Activated T-cell treated with anti-CD3 and anti-CD28 coated beads, Interleukin-2, amount 50 U/mL, for 72 hours (primary cell): ENCODE measurements at regions not wholly inside any gene's neighbourhood (a gene's known extent, or its start where the extent isn't known, plus 50 kb on each side); places are given as distances from the start of the nearest gene placed in this dataset.
A peak's percentile ranks its signal among the peaks of the same experiment; 100 is the strongest.

Experiments used
- ATAC-seq, 2 donors: fragments of 150-1000 bp; cut with Tn5 transposase; replicated peaks in 1 of 2; 2 replicates each; pipeline ENCODE4 v1.10.0; 2021; ENCODE audit warnings: moderate library complexity in 2 of 2, mild to moderate bottlenecking in 1 of 2
- DNase-seq, 2 donors: peaks; one replicate each; pipeline ENCODE4 v3.0.0; 2021 to 2022; ENCODE audit warnings: mixed read lengths in 1 of 2
- H3K27ac Mint-ChIP-seq: one replicate; pipeline ENCODE4 v1.8.0; 2022; ENCODE audit warnings: mild to moderate bottlenecking, moderate library complexity, mixed read lengths
- H3K27me3 Mint-ChIP-seq: one replicate; pipeline ENCODE4 v1.8.0; 2022; ENCODE audit warnings: low read depth, mixed read lengths
- H3K36me3 Mint-ChIP-seq, 2 donors: one replicate each; pipeline ENCODE4 v1.8.0; 2022; ENCODE audit warnings: mixed read lengths in 2 of 2, mild to moderate bottlenecking in 1 of 2; ENCODE audit not compliant: insufficient read depth in 2 of 2
- H3K4me1 Mint-ChIP-seq: one replicate; pipeline ENCODE4 v1.8.0; 2022; ENCODE audit warnings: low read depth, mixed read lengths
- H3K4me3 Mint-ChIP-seq, 2 donors: one replicate each; pipeline ENCODE4 v1.8.0; 2022; ENCODE audit warnings: mild to moderate bottlenecking in 2 of 2, mixed read lengths in 2 of 2, moderate library complexity in 2 of 2
- H3K9me3 Mint-ChIP-seq, 2 donors: one replicate each; pipeline ENCODE4 v1.8.0; 2022; ENCODE audit warnings: mixed read lengths in 2 of 2

DNA sequence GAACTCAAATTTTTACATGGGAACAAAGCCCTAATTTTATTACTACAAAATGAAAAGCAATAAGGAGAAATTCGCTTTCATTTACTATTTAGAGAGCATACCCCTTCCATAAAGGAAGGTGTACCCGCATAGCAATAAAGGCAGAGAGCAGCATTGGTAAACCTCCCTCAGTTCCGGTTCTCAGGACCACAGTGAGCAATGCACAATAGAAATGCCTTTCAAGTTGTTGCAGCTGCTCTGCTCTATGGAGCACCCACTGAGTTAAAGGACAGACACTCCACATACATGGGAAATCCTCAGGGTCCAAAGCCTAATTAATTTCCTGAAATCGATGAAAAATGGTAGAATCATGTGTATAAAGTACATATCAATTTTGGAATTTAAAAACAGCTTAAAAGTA lies 89.9 kb upstream of the MPDZ start:
- no peaks in the 10 kb centered on the region for H3K27me3 Mint-ChIP-seq
- DNase-seq = no peak
- no peak overlapping the region for H3K27ac Mint-ChIP-seq
- ATAC-seq = no peak
- no peaks in the 10 kb centered on the region for H3K9me3 Mint-ChIP-seq
- H3K4me3 Mint-ChIP-seq = no peak overlapping the region
- no peaks in the 10 kb centered on the region for H3K4me1 Mint-ChIP-seq
- H3K36me3 Mint-ChIP-seq = no peaks in the 10 kb centered on the region

DNA sequence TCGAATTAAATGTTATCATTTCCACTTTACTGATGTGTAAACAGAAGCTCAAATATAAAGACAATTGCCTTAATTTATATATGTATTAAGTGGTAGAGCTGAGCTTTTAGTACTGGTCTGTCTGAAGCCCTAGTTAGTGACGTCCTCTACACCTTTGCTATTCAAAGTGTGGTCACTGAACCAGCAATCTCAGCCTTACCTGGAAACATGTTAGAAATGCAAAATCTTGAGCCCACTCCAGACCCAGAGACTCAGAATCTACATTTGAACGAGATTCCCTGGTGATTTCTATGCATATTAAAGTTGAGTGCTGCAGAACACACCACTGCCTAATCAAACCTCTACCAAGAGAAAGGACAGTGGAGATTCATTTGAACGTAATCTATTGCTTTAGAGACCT lies 88.3 kb upstream of the MPDZ start:
- Mint-ChIP-seq H3K4me3 (no peak overlapping the region), H3K27ac (no peak overlapping the region), H3K4me1 (no peaks in the 10 kb centered on the region), H3K36me3 (no peaks in the 10 kb centered on the region), H3K9me3 (no peaks in the 10 kb centered on the region), H3K27me3 (no peaks in the 10 kb centered on the region)
- DNase-seq (no peak), ATAC-seq (no peak)

DNA sequence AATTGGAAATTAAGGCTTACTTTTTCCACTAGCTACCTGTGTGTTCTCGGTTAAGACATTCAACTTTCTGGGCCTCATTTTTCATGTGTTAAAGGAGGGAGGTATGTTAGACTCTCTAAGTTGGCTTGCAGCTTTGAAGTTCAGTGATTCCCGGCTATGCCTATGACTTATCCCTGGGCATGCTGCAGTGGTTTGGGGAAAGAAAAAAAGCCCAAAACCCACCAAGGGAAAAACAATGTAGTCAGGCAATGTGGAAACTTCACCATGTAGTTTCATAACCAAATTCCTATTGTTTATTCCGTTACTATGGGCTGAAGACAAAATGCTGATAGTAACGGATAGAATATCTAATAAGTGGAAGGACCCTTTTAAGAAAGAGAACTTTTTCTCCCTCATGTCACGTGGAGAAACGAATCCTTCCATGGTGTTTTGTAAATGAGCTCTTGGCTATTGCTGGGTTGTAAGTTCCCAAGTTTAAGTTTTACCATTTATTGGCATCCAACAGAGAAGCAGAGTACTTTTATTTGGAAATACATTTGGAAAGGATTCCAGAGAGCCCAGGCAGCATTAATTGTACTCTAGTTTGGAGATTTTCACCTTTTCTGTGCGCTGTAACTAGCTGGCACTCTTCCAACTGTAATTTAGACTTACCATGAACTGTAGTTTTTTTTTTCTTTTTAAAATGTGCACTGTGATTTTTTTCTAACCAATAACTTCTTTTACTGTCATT lies 84.9 kb upstream of the MPDZ start:
- Mint-ChIP-seq H3K27ac (no peak overlapping the region), H3K36me3 (no peaks in the 10 kb centered on the region), H3K9me3 (no peaks in the 10 kb centered on the region), H3K4me1 (no peaks in the 10 kb centered on the region), H3K4me3 (no peak overlapping the region), H3K27me3 (no peaks in the 10 kb centered on the region)
- DNase-seq = no peak
- ATAC-seq = no peak

DNA sequence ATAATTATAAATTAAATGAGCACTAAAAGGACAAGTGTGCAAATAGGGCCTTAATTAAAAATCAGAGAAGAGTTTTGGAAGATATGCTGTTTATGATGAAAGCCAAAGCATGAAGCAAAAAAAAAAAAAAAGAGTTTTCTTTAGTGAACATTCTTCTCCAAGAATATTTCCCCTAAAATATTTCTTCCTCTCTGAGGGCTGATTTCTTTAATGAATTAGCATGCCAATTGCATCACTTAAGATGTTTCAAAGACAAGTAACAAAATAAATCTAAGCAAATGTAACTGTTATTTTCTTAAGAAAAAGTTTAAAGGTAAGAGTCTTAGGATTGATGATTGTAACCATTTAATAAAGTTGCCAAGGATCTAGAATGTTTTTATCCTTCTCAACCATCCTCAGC lies 81.6 kb upstream of the MPDZ start:
- H3K4me3 Mint-ChIP-seq = no peak overlapping the region
- no peak overlapping the region for H3K27ac Mint-ChIP-seq
- no peaks in the 10 kb centered on the region for H3K27me3 Mint-ChIP-seq
- ATAC-seq (no peak), DNase-seq (no peak)
- H3K36me3 Mint-ChIP-seq = no peaks in the 10 kb centered on the region
- no peaks in the 10 kb centered on the region for H3K4me1 Mint-ChIP-seq
- H3K9me3 Mint-ChIP-seq = peaks cover 1% of the 10 kb centered on the region in 2 donors

DNA sequence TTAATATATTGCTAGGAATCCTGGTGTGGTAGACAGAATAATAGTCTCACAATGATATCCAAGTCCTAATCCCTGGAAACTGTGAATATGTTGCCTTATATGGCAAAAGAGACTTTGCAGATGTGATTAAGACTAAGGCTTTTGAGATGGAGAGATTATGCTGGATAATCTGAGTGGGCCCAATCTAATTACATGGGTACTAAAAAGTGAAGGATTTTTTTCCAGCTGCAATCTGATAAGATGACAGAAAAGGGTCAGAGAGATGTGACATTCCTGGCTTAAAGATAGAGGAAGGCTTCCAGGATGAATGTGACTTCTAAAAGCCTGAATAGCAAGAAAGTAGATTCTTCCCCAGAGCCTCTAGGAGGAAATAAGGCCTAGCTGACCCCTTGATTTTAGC lies 80.7 kb upstream of the MPDZ start:
- no peak for DNase-seq
- no peaks in the 10 kb centered on the region for H3K36me3 Mint-ChIP-seq
- ATAC-seq = no peak
- H3K9me3 Mint-ChIP-seq = peaks cover 1% of the 10 kb centered on the region in 2 donors
- H3K27me3 Mint-ChIP-seq = no peaks in the 10 kb centered on the region
- no peak overlapping the region for H3K4me3 Mint-ChIP-seq
- H3K4me1 Mint-ChIP-seq = no peaks in the 10 kb centered on the region
- H3K27ac Mint-ChIP-seq = no peak overlapping the region

DNA sequence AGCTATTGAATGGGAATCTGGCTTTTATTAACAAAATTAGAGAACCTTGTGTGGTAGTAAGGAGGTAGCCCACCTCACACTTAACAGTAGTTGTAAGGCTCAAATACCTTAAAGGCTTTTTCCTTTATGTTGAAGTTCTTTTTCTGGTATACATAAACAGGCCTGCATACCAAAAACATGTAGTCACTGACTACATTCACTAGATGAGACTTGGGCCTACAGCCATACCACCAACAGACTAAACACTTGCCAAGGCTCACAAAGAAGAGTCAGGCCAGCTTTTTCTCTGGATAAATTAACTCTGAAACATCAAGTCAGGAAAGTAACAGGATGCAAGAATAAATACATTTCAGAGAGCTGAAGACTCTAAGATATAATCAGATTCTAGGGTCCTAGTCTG lies 78.6 kb upstream of the MPDZ start:
- Mint-ChIP-seq H3K27ac (peak overlapping the region; percentile 24), H3K4me1 (no peaks in the 10 kb centered on the region), H3K27me3 (no peaks in the 10 kb centered on the region), H3K36me3 (no peaks in the 10 kb centered on the region), H3K4me3 (no peak overlapping the region), H3K9me3 (peaks cover 1% of the 10 kb centered on the region in 2 donors)
- no peak for DNase-seq
- no peak for ATAC-seq

DNA sequence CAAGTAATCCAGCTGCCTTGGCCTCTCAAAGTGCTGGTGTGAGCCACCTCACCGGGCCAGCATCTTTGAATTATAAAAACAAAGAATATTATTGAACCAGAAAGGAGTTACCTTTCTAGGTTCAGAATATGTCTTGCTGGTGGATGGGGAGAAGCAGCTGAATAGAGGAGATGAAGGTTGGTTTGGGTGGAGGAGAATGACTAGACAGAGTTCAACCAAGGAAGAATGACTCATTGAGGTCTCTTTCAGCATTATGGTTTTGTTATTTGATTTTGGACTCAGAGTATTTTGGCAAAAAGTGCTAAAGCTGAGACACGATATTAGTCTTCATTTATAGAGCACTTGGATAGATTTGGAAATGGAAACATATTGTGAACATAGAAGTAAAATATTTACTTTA lies 75.2 kb upstream of the MPDZ start:
- Mint-ChIP-seq H3K27ac (no peak overlapping the region), H3K36me3 (no peaks in the 10 kb centered on the region), H3K27me3 (no peaks in the 10 kb centered on the region), H3K4me1 (no peaks in the 10 kb centered on the region), H3K9me3 (peaks cover 1% of the 10 kb centered on the region in 2 donors), H3K4me3 (no peak overlapping the region)
- no peak for DNase-seq
- no peak for ATAC-seq

DNA sequence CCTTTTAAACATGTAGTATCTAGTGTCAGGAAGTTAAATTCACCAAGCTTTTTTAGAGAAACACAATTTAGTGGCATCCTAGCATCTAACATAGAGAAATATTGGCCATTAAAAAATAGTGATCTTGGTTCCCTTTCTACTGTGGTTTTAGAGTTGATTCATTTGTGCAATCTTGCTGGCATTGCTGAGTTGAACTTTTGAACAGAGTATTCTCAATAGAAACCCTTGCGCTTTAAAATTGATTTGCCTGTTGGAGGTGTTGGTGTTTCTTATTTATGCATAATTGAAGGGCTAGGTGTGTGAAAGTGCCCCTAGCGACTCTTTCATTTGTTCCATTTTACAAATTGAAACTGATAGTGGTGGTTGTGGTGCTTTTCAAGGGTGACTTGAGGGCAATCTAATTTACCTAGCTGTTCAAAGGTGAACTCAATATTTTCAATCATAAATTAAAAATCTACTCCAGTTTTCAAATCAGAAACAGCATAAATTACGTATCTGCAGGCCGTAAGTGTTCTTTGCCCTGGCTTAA lies 73.0 kb upstream of the MPDZ start:
- Mint-ChIP-seq H3K4me3 (no peak overlapping the region), H3K27ac (no peak overlapping the region), H3K9me3 (no peaks in the 10 kb centered on the region), H3K4me1 (no peaks in the 10 kb centered on the region), H3K27me3 (no peaks in the 10 kb centered on the region), H3K36me3 (no peaks in the 10 kb centered on the region)
- ATAC-seq = no peak
- no peak for DNase-seq

DNA sequence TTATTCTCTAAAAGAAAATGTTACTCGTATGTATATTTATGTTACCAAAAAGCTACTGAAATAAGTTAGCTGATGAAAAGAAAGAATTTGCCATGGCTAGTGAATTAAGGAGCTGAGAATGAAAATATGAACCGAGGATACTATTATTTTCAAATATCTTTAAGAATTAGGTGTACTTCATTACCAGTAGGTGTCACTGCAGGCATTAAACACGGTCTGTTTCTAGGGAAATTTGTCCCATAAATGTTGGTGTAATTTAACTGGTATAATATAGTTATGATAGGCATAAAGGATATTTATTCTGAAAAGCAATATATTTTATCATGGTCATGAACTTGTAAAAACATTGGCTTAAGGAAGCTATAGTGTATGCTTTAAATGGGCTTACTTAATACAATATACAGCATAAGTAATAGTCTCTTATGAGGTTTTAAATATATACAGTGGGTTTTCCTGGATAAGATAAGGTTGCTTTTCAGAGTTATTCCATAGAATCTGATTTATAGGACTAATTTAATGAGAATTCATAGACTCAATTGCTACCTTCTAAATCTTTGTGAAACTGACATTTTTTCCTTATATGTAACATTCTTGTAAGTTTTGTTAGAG lies 72.4 kb upstream of the MPDZ start:
- H3K27me3 Mint-ChIP-seq = no peaks in the 10 kb centered on the region
- no peaks in the 10 kb centered on the region for H3K9me3 Mint-ChIP-seq
- H3K4me1 Mint-ChIP-seq = no peaks in the 10 kb centered on the region
- no peaks in the 10 kb centered on the region for H3K36me3 Mint-ChIP-seq
- DNase-seq (no peak), ATAC-seq (no peak)
- no peak overlapping the region for H3K4me3 Mint-ChIP-seq
- H3K27ac Mint-ChIP-seq = no peak overlapping the region

DNA sequence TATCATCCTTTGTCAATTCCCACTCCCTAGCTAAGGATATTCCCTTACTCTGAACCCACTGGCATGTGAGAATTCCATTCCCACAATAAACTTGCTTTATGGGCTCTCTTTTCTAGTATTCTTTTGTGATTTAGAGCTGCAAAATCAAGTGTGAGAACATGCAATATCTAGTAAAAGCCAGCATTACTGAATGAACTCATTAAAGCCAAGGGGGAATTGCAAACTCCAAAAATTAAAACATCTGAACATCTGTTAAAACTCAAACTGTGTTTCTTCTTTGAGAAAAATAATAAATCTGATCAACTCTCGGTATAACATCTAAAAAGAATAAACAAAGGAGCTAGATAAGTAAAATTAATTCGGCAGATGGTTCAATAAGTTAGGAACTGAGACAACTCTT lies 53.1 kb upstream of the MPDZ start:
- ATAC-seq (no peak), DNase-seq (no peak)
- Mint-ChIP-seq H3K27me3 (no peaks in the 10 kb centered on the region), H3K4me1 (no peaks in the 10 kb centered on the region), H3K4me3 (no peak overlapping the region), H3K9me3 (peaks cover 0 to 2% of the 10 kb centered on the region in 2 donors), H3K27ac (no peak overlapping the region), H3K36me3 (no peaks in the 10 kb centered on the region)

DNA sequence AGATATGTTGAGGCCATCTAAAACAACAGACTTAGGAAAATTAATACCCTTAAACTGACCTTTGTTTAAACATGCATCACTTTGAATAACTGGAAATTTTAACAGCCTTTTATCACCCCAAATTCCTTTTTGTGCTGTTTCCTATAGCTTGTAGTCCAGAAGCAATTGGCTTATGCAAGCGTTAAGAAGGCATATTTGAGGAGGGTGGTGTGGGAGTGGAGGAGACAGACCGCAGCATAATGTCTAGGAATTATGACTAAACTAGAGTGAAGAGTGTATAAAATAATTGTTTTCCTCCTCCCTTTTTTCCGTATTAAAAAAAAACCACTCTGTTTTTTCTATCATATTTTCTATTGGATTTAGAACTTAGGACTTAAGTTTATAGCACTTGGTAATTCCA lies 51.8 kb upstream of the MPDZ start:
- H3K36me3 Mint-ChIP-seq = no peaks in the 10 kb centered on the region
- ATAC-seq (no peak), DNase-seq (no peak)
- H3K27me3 Mint-ChIP-seq = no peaks in the 10 kb centered on the region
- H3K27ac Mint-ChIP-seq = no peak overlapping the region
- H3K4me1 Mint-ChIP-seq = no peaks in the 10 kb centered on the region
- H3K9me3 Mint-ChIP-seq = peaks cover 0 to 4% of the 10 kb centered on the region in 2 donors
- no peak overlapping the region for H3K4me3 Mint-ChIP-seq

DNA sequence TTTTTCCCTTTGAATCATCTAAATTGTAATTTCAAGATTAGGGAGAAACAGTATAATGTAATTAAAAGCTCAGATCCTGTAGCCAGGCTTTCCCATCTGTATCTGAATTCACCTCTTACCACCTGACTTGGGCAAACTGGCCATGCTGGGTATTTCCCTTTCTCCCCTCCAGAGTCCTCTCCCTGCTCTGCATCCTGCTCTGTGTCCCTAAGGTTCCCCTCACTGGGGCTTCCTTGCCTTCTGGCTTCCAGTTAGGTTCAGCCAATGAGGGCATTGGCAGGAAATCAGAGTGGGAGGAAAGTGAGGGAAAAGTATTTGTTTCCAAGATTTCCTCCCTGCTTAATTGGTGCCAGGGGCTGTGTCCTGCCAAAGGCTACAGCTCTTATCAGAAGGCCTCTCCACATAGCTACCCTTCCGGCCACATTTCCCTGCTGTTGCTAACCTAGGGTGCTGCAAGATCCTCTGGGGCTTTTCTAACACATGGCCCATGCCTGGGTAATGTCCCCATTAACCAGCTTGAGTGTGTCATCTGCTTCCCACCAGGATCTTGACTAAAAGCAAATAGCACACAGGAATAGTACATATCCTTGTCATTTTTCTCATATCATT lies 51.0 kb upstream of the MPDZ start:
- no peaks in the 10 kb centered on the region for H3K4me1 Mint-ChIP-seq
- H3K36me3 Mint-ChIP-seq = no peaks in the 10 kb centered on the region
- peaks cover 0 to 4% of the 10 kb centered on the region in 2 donors for H3K9me3 Mint-ChIP-seq
- H3K27ac Mint-ChIP-seq = no peak overlapping the region
- DNase-seq (no peak), ATAC-seq (no peak)
- H3K27me3 Mint-ChIP-seq = no peaks in the 10 kb centered on the region
- H3K4me3 Mint-ChIP-seq = no peak overlapping the region
